ENCODE measurements at regions not wholly inside any gene's neighbourhood (a gene's known extent, or its start where the extent isn't known, plus 50 kb on each side); places are given as distances from the start of the nearest gene placed in this dataset.
"Not testable (repeated sequence)": the region's sequence is repeated elsewhere in the genome, so short reads cannot be mapped to it uniquely, and the experiment has no call there.

- peaks cover 0 to 11% (median under 1%) of the 10 kb centered on the region in 11 experiments; a peak in 9 of 22 replicates for H3K9me3 ChIP-seq (replicated peaks in 1 of 11)
- H3K27me3 ChIP-seq = no peaks in the 10 kb centered on the region
- no peaks in the 10 kb centered on the region for H3K36me3 ChIP-seq
- no peak overlapping the region for H3K27ac ChIP-seq
- TF ChIP-seq Cebpa-rat (IDR thresholded peaks at IDR 0.05) = no peak
- H3K9ac ChIP-seq = no peak overlapping the region
- H3K4me1 ChIP-seq = peaks cover 5 to 39% (median 16%) of the 10 kb centered on the region in 10 experiments; a peak in 16 of 20 replicates
- H3K4me2 ChIP-seq = peak overlapping the region in 4 of 11 experiments; percentile 14 to 37 (median 26); a peak in 5 of 22 replicates
- no peaks in the 10 kb centered on the region for H4K20me1 ChIP-seq
- no peak overlapping the region for H3K4me3 ChIP-seq
Observed at GRCh38 chr14:86087377-86087776, 557.4 kb downstream of the FLRT2 start.

GRCh38 chr14:86086962-86087361 lies 557.0 kb downstream of the FLRT2 start:
- no peaks in the 10 kb centered on the region for H3K36me3 ChIP-seq
- H3K4me1 ChIP-seq = peaks cover 5 to 39% (median 16%) of the 10 kb centered on the region in 10 experiments; a peak in 16 of 20 replicates
- peak overlapping the region in 4 of 11 experiments; percentile 14 to 37 (median 26); a peak in 5 of 22 replicates for H3K4me2 ChIP-seq
- peaks cover 0 to 13% (median 2%) of the 10 kb centered on the region in 11 experiments; a peak in 9 of 22 replicates for H3K9me3 ChIP-seq (replicated peaks in 1 of 11)
- H3K27ac ChIP-seq = no peak overlapping the region
- no peaks in the 10 kb centered on the region for H4K20me1 ChIP-seq
- H3K27me3 ChIP-seq = no peaks in the 10 kb centered on the region
- H3K9ac ChIP-seq = no peak overlapping the region
- H3K4me3 ChIP-seq = no peak overlapping the region
- no peak for TF ChIP-seq Cebpa-rat (IDR thresholded peaks at IDR 0.05)

GRCh38 chr14:86084097-86084496 lies 554.2 kb downstream of the FLRT2 start:
- no peaks in the 10 kb centered on the region for H4K20me1 ChIP-seq
- no peak overlapping the region; a peak in 1 of 22 replicates for H3K9ac ChIP-seq
- peaks cover 0 to 16% (median 5%) of the 10 kb centered on the region in 11 experiments; a peak in 9 of 22 replicates for H3K9me3 ChIP-seq (replicated peaks in 1 of 11)
- H3K27ac ChIP-seq = peak overlapping the region in 7 of 11 experiments; percentile 1 to 59 (median 55); a peak in 7 of 22 replicates
- H3K4me1 ChIP-seq = peaks cover 5 to 39% (median 16%) of the 10 kb centered on the region in 10 experiments; a peak in 16 of 20 replicates
- H3K36me3 ChIP-seq = no peaks in the 10 kb centered on the region
- TF ChIP-seq Cebpa-rat (IDR thresholded peaks at IDR 0.05) = no peak
- no peaks in the 10 kb centered on the region for H3K27me3 ChIP-seq
- H3K4me3 ChIP-seq = no peak overlapping the region
- H3K4me2 ChIP-seq = peak overlapping the region; percentile 17 to 68 (median 47); a peak in 14 of 22 replicates

GRCh38 chr14:86083616-86084015 lies 553.7 kb downstream of the FLRT2 start:
- Histone ChIP-seq H3K9ac (peak overlapping the region in 2 of 11 experiments; percentile 0 to 20; a peak in 1 of 22 replicates), H3K27ac (peak overlapping the region in 7 of 11 experiments; percentile 1 to 59 (median 55); a peak in 10 of 22 replicates), H4K20me1 (no peaks in the 10 kb centered on the region), H3K4me2 (peak overlapping the region in 10 of 11 experiments; percentile 17 to 68 (median 52); a peak in 14 of 22 replicates), H3K27me3 (no peaks in the 10 kb centered on the region), H3K9me3 (replicated peaks in 1 of 11) (peaks cover 0 to 16% (median 5%) of the 10 kb centered on the region in 11 experiments; a peak in 9 of 22 replicates), H3K4me3 (no peak overlapping the region), H3K36me3 (no peaks in the 10 kb centered on the region), H3K4me1 (peaks cover 5 to 39% (median 16%) of the 10 kb centered on the region in 10 experiments; a peak in 16 of 20 replicates)
- TF ChIP-seq Cebpa-rat (IDR thresholded peaks at IDR 0.05) = no peak

GRCh38 chr14:86072116-86072894 lies 542.4 kb downstream of the FLRT2 start:
- Histone ChIP-seq H3K36me3 (no peaks in the 10 kb centered on the region), H3K4me2 (peak overlapping the region; percentile 9 to 75 (median 58); a peak in 21 of 22 replicates), H3K27ac (peak overlapping the region in 7 of 11 experiments; percentile 35 to 73 (median 70); a peak in 15 of 22 replicates), H3K4me3 (no peak overlapping the region), H3K4me1 (peaks cover 7 to 24% (median 12%) of the 10 kb centered on the region in 10 experiments), H3K27me3 (no peaks in the 10 kb centered on the region), H3K9ac (peak overlapping the region in 5 of 11 experiments; percentile 5 to 54 (median 35); a peak in 6 of 22 replicates), H3K9me3 (replicated peaks in 1 of 11) (no peaks in the 10 kb centered on the region; a peak in 2 of 22 replicates), H4K20me1 (no peaks in the 10 kb centered on the region)
- peak in 2 of 11 experiments; percentile 9 to 34; a peak in 2 of 22 replicates for TF ChIP-seq Cebpa-rat (IDR thresholded peaks at IDR 0.05)

- no peak overlapping the region for H3K4me2 ChIP-seq
- H3K27ac ChIP-seq = no peak overlapping the region
- H3K9ac ChIP-seq = no peak overlapping the region
- TF ChIP-seq Cebpa-rat (IDR thresholded peaks at IDR 0.05) = no peak
- H3K27me3 ChIP-seq = no peaks in the 10 kb centered on the region
- no peaks in the 10 kb centered on the region for H4K20me1 ChIP-seq
- H3K4me1 ChIP-seq = peaks cover 3 to 8% (median 4%) of the 10 kb centered on the region in 10 experiments; a peak in 17 of 20 replicates
- H3K4me3 ChIP-seq = no peak overlapping the region
- H3K9me3 ChIP-seq (replicated peaks in 1 of 11) = peaks cover 0 to 8% (median 5%) of the 10 kb centered on the region in 11 experiments; a peak in 14 of 22 replicates
- H3K36me3 ChIP-seq = no peaks in the 10 kb centered on the region
Observed at GRCh38 chr14:86066651-86067050, 536.7 kb downstream of the FLRT2 start.

GRCh38 chr14:86065407-86065806 lies 535.5 kb downstream of the FLRT2 start:
- Histone ChIP-seq H3K9me3 (replicated peaks in 1 of 11) (peaks cover 0 to 8% (median 5%) of the 10 kb centered on the region in 11 experiments; a peak in 12 of 22 replicates), H3K27ac (no peak overlapping the region), H3K4me1 (peaks cover 6 to 14% (median 11%) of the 10 kb centered on the region in 10 experiments; a peak in 18 of 20 replicates), H3K9ac (no peak overlapping the region), H3K4me2 (no peak overlapping the region), H3K27me3 (no peaks in the 10 kb centered on the region), H4K20me1 (no peaks in the 10 kb centered on the region), H3K4me3 (no peak overlapping the region), H3K36me3 (no peaks in the 10 kb centered on the region)
- TF ChIP-seq Cebpa-rat (IDR thresholded peaks at IDR 0.05) = no peak

GRCh38 chr14:86064595-86064994 lies 534.7 kb downstream of the FLRT2 start:
- H3K27ac ChIP-seq; H3K9ac ChIP-seq; H3K9me3 ChIP-seq (replicated peaks in 1 of 11); H3K36me3 ChIP-seq; H3K4me3 ChIP-seq; H3K4me2 ChIP-seq; H4K20me1 ChIP-seq; H3K27me3 ChIP-seq: not testable (repeated sequence)
- H3K4me1 ChIP-seq = peaks cover 6 to 14% (median 11%) of the 10 kb centered on the region in 10 experiments; a peak in 18 of 20 replicates

- no peak overlapping the region for H3K4me3 ChIP-seq
- H4K20me1 ChIP-seq = no peaks in the 10 kb centered on the region
- no peaks in the 10 kb centered on the region for H3K9me3 ChIP-seq (replicated peaks in 1 of 11)
- H3K27ac ChIP-seq = no peak overlapping the region
- no peaks in the 10 kb centered on the region for H3K27me3 ChIP-seq
- no peak for TF ChIP-seq Cebpa-rat (IDR thresholded peaks at IDR 0.05)
- no peaks in the 10 kb centered on the region for H3K36me3 ChIP-seq
- H3K4me1 ChIP-seq = peaks cover 6 to 28% (median 16%) of the 10 kb centered on the region in 10 experiments; a peak in 18 of 20 replicates
- no peak overlapping the region for H3K4me2 ChIP-seq
- H3K9ac ChIP-seq = no peak overlapping the region
Observed at GRCh38 chr14:86057018-86057667, 527.2 kb downstream of the FLRT2 start.
